Stimulated activated CD4-positive, alpha-beta T cell treated with anti-CD3 and anti-CD28 coated beads, TNF-alpha, amount 100 ng/mL, for 1 hour (primary cell): ENCODE measurements at regions not wholly inside any gene's neighbourhood (a gene's known extent, or its start where the extent isn't known, plus 50 kb on each side); places are given as distances from the start of the nearest gene placed in this dataset.

Source experiments
- DNase-seq, 3 donors: peaks; one replicate each; pipeline ENCODE4 v3.0.0-alpha.2; 2020; ENCODE audit warnings: low read depth in 3 of 3, low spot score in 1 of 3

DNA sequence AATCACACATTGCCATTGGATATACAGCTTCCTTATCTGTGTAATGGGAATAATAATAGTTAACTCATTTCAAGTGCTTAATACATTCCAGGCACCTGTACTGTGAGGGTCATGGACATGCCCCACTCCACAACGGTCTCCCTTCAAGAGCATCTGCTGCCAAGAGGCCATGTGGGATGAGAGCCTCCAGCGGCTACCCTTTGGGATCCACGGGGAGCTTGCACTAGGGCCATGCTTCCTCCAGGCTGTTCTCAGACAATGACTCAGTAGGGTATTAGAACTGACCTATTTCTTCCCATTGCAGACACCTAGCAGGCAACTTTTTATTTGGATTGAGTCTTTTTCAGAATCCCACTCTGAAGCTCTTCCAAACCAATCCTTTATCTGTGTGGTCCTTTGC lies 1078.9 kb downstream of the TUSC7 start:
- DNase-seq: no peak

DNA sequence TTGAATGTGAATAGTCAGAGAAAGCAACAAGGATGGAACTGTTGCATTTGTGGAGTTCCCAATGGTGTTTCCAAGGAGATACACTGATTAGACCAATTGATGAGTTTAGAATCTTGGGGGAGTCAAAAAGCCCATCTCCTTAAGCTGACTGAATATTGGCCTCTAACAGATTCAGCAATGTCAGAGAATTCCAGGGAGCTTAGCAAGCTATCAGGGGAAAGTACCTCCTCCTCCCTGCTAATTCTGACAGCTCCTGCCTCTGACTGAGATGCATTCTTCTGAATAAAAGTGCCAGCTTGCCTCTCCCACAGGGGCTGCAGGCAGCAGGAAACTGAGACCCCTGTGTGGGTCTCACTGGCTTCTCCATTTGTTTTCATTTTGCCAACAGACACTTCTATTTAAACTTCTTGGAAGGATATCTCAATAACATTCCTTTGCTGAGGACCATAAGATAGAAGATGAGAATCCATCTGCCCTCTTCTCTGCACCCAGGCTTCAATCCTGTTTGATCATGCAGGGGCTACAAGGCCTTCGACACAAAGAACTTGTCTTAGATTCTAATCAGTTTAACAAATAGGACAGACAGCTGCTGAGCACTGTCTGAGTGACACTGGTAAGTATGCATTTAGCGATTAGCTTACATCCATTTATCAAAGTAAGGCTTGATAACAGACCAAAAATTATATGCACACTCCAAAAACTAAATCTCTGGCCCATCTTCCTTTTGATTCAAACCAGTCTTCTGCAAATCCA lies 1080.8 kb downstream of the TUSC7 start:
- no peak for DNase-seq

DNA sequence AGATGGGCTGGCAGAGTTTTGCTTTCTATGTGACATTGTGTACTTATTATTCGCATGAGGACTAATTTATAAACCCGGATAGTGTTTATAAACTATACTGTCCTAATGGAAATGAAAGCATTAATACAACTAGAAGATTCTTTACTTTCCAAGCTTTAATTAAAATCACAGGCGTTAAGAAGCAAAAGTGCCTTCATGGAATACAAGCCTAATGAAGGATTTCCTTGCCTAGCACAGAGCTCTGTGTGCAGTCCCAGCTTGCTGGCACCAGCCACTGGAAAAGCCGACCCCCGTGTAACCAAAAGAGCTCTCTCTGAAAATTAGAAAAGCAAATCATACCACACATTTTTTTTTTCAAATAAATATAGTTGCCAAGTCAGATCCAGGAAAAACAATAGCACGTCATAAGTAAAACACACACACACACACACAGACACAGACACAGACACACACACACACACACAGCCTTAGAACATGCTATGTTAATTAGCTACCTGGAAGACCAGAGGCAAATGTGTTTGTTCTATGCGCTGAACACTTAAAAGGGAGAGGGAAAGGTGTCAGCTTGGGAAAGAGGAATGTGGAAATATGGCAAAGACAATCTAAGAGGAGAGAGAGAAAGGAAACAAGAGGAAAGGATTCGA lies 1084.2 kb downstream of the TUSC7 start:
- DNase-seq: no peak

DNA sequence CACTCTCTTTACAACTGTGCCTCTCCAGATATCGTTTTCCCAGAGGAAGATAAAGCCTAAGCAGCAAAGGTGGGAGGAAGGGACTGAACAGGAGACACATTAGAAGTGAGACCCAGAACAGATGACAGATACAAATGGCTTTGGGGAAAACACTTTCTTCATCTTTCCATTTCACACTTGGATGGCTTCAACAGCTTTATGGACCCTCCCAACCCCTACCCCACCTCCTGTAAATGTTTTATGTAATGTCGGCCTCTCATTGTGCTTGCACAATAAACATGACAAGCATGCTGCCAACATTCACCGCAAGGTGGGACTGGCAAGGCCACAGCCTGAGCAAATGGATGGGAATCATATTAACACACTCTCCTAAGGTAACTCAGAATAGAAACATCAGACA lies 1088.6 kb downstream of the TUSC7 start:
- no peak for DNase-seq

DNA sequence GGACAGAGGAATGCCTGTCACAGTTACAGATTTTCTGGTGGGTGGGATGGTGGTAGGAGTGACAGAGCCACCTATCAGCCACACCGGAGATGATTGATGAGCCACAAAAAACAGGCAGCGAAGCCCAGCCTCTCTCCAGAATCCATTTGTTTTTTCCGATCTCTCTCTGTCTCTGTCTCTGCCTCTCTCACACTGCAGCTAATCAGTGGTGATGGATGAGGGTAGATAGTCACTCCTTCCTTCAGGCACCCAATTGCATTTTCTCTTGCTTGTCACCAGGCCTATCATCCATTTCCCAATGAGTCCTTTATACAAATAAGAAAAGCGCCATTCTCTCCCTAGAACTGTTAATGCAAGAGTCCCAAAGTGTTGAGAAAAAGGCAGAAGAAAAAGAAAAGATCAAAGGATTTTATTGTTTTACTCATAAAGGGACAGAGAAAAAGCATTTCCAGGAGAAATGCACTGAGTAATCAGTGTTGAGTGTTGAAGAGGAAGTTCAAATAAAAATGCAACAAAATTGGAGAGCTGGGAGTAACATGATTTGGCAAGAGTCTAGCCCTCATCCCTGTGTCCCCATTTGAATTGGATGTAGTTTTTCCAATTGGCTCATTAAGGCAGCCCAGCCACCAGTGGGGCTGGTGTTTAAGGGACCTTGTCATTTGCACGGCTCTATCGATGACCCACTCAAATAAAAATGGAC lies 1089.3 kb downstream of the TUSC7 start:
- DNase-seq: no peak

DNA sequence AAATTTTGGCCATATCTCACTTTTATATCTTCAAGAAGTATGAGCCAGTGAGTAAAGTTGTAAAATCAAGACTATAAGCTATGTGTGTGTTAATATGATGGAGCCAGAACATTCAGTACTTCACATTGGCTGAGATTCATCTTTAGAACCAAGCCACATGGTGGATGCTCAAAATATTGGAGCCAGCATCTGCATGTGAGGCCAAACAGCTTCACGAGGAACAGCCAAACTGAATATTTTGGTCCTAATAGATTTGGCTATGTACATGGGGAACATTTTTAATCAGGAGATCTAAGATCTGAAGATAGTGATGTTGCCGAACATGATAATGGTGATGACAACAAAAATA lies 1089.8 kb downstream of the TUSC7 start:
- no peak for DNase-seq

DNA sequence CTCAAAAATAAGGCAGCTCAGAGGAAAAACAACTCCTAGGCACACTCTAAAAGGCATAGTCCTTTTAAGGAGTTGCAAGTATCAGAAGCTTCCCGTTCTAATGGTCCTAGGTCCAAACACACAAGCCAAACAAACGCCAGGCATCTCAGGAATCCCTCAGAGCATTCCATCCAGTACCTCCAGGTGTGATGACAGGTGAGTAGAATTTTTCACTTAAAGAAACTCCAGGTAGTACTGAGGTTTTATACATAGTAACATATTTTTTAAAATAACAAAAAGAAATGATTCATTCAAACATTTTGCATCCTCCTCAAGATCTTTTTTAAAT lies 1092.3 kb downstream of the TUSC7 start:
- no peak for DNase-seq

DNA sequence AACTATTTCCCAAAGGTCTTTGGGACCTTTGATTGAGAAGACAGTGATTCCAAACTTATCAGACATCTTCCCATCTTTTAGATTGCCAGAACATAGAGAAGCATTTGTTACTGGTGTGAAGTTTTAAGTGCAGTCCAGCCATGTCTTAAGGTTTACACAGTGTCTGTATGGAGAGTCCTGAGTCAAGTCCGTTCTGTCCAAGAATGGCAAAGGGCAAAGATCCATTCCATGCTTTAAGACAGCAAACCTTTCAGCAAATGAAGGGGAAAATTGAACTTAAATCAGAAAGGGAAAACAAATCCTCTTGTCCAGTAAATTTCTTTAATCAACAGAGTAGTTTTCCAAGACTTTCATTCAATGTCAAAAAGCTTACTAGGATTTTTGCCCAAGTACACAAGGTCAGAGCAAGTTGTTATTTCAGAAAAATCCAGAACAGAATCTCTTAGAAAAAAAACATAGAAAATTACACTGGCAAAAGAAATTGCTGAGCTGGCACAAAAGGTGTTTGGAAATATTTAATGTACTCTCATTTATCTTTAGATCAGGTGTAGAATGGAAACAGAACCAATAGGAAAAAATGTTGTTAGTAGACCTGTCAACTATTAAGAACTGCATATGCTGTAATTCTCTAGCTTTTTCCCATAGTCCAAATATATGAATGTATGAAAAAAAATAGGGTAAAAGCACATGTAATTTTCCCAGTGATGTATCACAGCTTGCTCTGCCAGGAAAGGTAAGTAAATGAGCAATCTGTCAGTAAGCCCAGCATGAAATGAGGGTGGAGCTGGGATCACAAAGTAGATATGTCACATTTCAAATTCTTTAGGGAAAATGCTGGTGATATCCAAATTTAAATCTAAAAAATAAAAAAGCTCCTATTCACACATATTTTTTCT lies 1099.9 kb downstream of the TUSC7 start:
- no peak for DNase-seq

DNA sequence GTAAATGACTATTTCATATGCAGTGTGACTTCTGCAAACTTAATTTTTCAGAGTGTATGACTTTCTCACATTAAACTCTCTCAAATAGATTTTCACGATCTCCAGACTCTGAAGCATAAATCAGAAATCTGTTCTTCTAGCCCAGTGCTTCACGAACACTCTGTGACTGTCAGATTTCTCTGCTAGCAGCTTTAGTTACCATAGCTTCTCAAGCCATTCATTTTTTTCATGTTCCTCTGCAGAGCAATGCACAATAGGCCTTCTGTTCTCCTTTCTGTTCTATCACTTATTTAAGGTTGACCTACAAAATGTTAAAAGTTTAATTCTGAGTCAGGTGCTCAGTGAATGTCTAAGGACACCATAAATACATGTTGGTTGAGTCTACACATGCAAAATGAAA lies 1102.2 kb downstream of the TUSC7 start:
- DNase-seq: no peak

DNA sequence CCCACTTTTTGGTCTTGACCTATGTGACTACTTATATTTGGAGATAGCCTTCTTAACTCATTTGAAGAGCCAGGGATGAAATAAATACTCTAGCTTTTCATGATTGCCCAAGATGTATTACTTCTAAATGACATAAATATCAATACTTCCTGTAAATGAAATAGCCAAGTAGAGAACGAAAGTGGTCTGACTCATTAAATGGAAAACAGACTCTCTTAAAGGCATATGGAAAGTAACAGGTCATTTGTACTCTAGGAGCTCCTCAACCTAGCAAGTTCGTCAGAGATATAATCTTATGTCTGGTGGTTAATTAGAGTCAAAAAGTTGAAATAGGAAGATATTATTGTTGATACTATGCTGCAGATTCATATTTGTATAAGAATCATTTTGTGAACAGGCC lies 1105.4 kb downstream of the TUSC7 start:
- no peak for DNase-seq

DNA sequence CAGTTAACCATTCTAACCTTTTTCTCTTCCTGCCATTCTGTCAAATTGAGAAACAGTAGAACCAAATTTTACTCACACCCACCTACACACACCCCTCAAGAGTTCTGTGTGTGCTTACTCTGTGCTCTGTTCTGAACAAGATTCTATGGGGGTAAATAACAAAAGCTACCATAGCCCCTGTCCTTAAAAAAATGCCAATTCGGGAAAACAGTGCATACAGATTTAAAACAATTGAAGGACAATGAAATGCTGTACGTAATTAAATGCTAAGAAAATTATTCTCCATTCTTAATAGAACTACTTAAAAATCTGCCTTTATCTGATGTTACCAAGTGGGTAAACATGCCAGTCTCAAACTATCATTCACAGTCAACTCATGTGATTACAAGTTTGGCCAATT lies 1107.5 kb downstream of the TUSC7 start:
- DNase-seq: no peak

DNA sequence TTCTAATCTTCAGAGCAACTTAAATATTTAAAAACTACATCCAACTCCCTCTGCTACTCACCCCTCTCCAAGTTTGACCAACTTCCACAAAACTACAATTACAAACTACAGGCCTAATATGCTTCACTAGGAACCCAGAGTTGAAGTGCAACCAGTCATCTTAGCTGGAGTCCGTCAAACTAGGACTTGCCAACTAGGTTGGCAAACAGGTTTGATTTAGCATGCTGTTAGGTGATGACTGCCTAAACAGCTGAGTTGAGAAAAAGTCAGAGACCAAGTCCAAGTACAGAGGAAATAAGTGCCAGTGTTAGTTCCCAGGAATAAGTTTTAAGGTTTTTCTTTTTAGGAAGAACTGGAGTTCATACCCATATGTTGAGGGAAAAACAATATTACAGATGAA lies 1109.0 kb downstream of the TUSC7 start:
- no peak for DNase-seq

DNA sequence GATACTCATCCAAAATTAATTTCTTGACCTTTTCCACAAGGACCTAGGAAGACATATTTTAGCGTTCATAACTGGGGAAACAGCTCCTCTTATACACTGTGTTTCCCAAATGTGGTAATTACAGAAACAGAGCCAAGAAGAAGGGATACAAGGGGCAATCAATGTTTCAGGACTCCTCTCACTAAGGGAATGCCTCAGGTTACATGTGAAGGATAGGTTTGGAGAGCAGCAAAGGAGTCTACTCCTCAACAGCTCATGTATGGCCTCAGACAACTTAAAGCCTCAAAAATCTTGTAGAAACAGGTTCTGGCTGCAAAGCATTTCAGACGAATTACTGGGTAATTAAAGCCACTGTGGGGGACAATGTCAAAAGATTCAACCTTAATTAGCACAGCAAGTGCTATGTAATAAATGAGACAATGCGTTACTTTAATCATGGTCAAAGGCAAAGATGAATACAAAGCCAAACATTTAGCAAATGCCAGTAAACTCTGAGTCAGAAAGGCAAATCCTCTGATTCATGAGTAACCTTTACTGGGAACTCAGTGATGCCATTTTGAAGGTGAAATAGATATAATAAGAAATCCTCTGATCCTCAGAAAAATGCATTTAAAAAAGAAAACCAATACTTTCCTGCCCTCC lies 1111.2 kb downstream of the TUSC7 start:
- no peak for DNase-seq

DNA sequence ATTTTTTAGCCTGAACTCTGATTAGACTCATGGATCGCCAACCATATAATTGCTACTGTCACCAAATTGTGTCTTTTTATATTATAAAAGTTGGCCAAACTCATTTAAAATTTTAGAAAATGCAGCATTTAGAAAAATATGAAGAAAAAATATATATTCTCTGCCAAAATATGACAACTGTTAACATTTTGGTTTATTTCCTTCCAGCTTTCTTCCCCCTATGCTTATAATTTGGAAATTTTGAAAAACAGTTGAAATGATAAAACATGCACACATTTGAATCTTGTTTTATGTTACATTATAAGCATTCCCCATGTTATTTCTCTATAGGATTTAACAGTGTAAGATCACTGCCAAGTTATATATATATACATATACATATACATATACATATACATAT lies 1112.8 kb downstream of the TUSC7 start:
- no peak for DNase-seq

DNA sequence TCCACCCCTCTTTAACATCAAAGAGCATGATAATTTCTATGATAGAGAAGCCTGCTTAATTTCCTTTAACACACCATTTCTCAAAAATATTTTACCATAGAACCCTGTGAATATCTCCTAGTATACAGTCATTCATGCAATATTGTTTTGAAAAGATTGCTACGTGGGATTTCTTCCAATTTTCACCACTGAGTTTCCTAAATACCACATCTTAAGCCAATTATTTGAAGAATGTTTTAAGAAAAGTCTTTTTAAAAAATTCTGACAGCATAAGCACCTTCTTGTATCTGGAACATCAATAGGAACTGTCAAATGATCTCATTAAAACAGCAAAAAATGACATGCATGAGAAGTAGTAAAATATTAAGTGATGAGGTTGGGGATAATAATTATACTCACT lies 1126.7 kb downstream of the TUSC7 start:
- no peak for DNase-seq

DNA sequence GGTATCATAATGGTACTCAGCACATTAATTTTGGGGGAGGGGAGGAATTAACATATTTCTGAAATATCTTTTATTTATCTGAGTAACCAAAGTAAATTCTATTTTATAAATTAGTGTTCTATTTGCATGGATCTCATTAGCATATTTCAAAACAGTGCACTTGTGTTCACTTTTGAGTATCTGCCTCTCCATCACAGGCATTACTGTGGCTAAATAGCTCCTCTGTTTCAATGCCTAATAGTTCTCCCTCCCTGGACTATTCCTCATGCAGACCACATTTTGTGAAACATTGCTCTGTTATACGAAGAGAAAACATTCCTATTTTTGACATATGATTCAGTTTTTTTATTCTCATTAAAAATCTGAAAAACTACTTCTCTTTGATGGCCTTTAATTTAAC lies 1127.8 kb downstream of the TUSC7 start:
- no peak for DNase-seq

DNA sequence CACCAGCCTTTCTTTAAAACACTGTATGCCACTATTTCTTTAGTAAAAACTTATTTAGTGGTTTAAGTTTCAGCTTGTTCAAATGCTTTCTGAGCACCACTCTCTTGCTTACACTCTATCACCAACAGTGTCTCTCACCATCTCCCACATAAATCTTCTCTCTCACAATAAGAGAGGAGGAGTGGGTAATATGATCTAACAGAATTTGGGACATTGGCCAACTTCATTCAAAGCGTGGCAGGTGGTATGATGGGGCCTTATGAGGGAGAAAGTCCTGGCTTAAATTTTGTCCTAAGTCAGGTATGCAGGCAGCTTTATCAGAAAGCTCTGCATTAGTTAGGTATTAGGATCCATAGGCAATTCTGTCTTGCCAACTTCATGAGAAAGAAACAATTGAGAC lies 1132.5 kb downstream of the TUSC7 start:
- no peak for DNase-seq

DNA sequence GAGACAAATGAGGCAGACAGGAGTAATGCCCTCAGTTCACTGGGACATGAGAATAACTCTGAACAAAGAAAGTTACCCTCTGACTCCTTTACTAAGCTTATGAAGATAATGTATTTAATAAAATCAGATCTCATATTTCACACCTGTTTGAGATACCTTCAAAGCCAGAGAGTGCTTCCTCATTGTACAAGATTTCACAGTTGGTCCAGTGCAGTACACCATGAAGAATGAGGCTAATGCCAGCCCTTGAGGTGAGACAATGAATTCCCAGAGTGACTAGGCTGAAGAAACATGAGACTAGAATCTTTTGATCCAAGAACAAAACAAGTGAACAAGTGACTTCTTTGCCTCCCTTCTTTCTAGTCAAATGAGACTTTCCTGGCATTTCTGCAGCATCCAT lies 1133.8 kb downstream of the TUSC7 start:
- no peak for DNase-seq

DNA sequence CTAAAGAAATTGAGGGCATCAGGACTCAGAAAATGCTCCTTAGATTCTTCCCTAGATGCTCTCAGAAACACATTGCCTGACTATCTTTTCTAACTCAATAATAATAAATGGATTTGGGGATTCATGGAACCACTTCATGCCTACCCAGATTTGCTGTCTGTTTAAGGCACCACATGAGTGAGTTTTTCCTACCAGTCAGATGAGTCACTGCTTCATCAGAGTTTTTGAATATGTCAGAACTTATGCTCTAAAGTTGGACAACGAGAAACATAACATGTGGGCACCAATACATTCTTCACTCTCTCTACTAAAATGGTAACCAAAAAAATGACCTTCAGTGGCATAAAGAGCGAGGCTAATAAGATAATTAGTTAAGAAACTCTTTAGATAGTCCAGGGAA lies 1135.1 kb downstream of the TUSC7 start:
- DNase-seq: no peak

DNA sequence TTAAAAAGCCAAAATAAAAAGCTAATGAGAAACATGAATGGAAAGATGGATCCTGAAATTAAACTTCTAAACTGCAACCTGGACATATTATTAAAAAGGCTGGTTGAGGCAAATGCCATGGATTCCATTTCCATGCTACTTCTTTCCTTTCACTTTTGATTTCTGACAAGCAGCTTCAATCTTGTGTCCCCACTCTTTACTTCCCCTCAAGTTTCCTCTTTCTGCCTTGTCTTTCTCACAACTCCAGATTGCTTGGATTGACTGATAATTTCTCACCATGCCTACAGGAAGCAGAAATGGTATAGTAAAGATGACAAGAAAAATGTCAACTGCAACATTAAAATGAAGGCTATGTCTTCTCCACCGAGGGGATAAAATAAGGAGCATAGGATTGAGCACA lies 1136.7 kb downstream of the TUSC7 start:
- DNase-seq: no peak

DNA sequence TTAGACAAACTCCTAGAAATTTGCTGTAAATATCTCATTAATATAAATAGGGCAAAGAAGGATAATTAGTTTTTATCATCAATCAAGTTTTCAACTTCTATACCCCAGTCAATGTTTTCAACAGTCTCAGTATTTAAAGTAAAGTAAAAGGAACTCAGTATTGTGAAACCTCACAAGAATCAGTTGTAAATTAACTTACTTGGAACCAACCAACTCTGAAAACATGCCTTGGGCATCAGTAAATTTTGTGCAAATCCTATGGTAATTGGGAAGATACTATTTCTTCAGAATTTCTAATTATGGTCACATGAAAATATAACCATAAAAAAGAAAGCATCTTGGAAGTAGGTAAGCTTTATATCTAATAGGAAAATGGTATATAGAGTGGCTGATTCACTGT lies 1139.0 kb downstream of the TUSC7 start:
- DNase-seq: no peak
